GM19324 (cell line): ENCODE measurements at regions not wholly inside any gene's neighbourhood (a gene's known extent, or its start where the extent isn't known, plus 50 kb on each side); places are given as distances from the start of the nearest gene placed in this dataset.

Source experiments
- ATAC-seq: cut with Tn5 transposase; IDR thresholded peaks from one replicate; pipeline ENCODE4 v1.9.1; 2021; ENCODE audit warnings: mild to moderate bottlenecking, moderate library complexity; ENCODE audit not compliant: unreplicated experiment, low FRiP score

- no peak for ATAC-seq
Observed at GRCh38 chr5:107223066-107223465, 447.7 kb downstream of the EFNA5 start.

DNA sequence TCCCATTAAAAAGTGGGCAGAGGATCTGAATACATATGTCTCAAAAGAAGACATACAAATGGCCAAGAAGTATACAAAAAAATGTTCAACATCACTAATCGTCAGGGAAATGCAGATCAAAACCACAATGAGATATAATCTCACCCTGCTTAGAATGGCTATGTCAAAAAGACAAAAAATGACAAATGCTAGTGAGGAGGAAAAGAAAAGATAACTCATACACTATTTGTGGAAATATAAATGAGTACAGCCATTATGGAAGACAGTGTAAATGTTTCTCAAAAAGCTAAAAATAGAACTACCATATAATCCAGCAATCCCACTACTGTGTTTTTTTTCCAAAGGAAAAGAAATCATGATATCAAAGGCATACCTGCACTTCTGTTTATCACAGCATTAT, 450.7 kb downstream of the EFNA5 start:
- ATAC-seq, result no peak

DNA sequence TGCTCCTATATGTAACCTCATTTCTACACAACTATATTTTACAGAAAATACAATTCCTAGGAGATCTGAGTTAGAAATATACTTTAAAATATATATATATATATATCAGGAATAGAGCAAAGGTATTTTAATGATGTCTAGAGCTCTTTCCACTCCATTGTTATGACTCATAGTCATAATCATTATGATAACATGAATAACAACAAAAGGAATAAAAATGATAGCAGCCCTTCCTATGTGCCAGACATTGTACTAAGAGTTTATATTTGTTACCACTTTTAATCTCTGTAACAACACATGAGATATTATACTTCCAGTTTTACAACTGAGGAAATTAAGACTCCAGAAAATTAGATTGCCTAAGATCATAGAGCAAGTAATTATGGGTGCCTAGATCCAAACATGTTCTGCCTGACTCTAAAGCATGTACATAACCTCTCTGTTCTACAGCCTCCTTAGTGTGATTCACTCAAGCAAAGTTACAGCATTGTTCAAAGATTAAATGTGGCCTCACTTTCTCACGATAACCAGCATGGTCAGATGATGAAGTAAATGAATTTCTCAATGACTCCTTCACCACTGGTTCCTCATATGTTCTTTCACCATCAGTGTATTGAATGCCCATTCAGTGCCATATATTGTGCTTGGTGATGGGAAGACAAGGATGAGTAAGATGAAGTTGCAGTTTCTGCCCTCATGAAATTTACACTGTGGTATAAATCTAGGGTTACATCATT, 452.1 kb downstream of the EFNA5 start:
- no peak for ATAC-seq

GRCh38 chr5:107217721-107218130, 453.0 kb downstream of the EFNA5 start:
- no peak for ATAC-seq

DNA sequence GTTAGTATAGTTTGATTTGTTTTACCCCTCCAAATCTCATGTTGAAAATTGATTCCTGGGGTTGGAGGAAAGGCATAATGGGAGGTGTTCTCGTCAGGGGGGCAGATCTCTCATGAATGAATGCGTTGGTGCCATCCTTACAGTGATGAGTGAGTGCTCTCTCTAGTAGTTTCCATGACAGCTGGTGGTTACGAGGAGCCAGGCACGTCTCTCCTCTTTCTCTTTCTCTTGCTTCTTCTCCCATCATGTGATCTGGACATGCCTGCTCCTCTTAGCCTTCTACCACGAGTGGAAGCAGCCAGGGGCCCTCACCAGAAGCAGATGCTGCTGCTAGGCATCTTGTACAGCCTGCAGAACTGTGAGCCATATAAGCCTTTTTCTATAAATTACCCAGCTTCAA, 454.1 kb downstream of the EFNA5 start:
- ATAC-seq, result no peak

DNA sequence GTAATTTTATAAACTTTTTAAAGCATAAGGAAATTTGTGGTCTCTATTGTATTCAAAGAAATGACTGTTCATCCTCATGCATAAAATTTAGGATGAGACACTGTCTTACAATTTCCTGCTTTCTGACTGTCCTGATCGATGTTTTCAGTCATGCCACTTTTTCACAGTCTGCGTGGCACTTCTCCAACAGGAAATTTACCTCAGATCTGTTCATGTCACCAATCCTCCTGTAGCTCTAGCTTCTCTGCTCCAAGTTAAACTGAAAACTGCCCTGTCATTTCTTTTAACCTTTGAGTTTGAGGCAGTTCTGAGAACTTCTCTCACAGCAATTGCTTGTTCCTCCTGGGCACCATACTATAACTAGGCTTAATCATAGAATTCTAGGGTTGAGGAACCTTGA, 455.1 kb downstream of the EFNA5 start:
- no peak for ATAC-seq

- no peak for ATAC-seq
Observed at GRCh38 chr5:107213025-107213424, 457.7 kb downstream of the EFNA5 start.

DNA sequence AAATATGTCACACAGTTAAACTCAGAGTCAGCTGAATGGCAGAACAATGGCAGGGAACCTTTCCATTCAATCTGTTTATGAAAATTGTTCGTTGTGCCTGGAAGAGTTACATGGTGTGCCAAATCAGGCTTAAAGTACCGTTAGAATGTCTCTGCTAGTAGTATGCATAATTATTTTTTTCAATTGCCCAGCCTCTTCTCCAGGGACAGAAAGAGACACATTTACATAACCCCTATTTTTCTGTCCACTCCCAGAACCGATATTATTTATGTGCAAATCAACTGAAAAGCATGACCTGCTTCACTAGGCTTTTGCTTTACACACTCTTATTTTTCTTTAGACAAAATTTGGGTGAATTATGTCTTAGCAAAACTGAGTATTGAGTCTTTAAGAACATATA, 459.1 kb downstream of the EFNA5 start:
- no peak for ATAC-seq

- ATAC-seq, result no peak
Observed at GRCh38 chr5:107208867-107209266, 461.9 kb downstream of the EFNA5 start.

GRCh38 chr5:107204413-107204812, 466.3 kb downstream of the EFNA5 start:
- no peak for ATAC-seq

DNA sequence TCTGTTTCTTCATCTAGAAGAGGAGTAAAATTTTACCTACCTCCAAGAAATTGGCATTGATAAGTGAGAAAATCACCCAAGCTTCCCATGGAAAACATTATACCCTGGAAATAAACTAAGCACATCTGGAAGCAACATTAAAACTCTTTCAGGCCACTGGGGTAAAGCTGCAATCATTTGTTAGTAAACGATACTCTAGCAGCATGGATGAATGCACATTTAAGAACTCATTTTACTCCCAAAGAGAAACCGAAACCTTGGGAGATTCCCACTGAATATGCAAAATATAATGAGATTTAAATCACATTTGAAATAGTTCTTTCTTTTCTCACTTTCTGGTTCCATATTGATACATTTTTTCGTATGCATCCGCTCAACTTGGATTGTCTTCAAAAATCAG, 467.5 kb downstream of the EFNA5 start:
- ATAC-seq, result no peak

GRCh38 chr5:107199756-107200155, 471.0 kb downstream of the EFNA5 start:
- ATAC-seq, result no peak

DNA sequence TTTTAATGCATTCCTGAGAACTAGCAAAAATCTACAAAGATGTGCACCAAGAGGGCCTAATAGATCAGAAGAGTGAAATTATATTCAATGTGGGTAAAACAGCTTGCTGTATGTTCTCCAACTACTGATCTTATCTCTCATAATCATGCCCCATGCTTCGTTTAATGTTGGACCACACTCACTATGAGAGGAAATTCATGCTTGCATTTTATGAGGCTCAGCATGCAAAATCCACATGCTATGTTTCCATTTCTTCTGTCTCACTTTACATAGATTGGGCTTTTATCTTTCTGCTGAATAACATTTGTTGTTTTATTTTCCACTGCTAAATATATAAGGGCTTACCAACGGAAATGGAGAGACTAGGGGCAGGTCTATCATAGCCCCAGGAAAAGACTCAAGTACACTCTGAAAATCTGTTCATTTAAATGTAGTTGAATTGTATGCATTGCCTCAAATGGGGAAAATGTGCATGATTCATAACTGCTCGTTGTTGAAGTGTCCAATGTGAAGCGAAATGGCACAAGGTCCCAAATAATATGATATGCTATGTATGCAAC, 474.2 kb downstream of the EFNA5 start:
- no peak for ATAC-seq

GRCh38 chr5:107195890-107196395, 474.8 kb downstream of the EFNA5 start:
- ATAC-seq, result no peak

DNA sequence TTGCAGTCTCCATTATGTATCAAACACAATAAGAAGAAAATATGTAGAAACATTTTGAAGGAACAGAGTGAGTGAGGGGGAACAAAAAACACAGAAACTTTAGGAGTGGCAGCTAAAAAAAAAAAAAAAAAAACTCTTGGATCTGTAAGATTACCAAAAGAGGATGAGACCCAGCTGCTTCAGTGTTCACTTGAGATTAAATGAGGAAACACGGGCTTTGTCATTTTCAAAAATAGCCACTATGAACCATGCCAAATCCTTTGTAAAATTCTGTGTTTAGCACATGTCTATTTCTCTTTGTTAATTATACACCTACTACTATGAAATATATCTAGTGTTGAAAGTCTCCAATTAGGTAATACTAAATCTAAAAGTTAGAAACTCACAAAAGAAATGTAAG, 485.9 kb downstream of the EFNA5 start:
- ATAC-seq, result no peak

GRCh38 chr5:107184066-107184465, 486.7 kb downstream of the EFNA5 start:
- ATAC-seq, result no peak

DNA sequence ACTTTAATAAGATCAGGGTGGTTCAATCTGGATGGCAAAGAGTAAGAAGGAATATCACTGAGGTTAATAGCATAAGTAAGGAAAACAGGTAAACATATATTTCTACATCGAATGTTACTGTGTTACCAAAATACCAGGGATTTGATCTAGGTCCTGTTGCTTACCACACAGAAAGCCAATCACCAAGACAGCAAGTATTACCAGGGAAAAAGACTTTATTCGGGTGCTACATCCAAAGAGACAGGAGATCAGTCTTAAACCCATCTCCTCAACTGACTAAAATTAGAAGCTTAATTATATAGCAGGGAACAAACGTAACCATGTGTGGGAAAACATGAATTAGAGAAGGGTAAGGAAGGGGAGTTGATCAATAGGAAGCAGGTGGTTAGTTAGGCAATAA, 500.1 kb downstream of the EFNA5 start:
- ATAC-seq, result no peak

GRCh38 chr5:107169867-107170266, 500.9 kb downstream of the EFNA5 start:
- no peak for ATAC-seq

DNA sequence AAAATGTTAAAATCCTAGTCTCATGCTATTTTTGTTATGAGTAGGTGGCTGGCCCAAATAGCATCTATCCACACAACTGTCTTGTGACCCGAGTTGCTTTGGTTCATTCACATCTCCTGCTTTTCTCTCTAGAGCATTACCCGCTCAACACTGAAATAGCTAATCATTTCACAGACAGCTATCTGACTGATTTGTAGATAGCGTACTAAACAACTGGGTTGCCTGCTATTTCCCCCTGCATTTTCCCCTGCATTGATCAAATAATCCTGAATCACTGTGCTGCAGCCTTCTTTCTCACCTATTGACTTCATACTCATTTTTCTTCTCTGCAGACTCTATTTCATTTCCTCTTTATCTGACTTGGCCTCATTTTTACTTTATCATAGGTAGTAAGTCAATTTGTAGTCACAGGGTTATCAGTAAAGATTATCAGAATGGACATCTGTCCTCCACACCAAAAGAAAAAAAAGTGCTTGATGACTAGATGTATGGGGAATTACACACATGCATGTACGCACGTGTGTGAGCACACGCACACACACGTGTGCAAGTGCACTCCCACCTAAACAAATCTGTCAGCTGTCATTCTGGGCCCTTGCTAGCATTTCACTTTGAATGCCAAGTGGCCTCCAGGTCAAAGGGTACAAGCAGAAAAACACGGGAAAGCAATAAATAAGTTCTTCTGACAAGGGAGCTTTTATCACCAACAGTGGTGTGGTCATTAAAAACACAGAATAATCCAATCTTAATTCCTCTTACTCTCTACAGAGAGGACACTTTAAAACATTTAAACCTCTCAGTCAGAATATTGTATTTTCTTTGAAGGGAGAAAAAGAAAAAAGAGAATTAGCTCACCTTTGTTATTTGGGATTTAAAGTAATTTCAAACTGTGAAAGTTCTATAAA, 501.6 kb downstream of the EFNA5 start:
- ATAC-seq, result no peak

- no peak for ATAC-seq
Observed at GRCh38 chr5:107168086-107168485, 502.7 kb downstream of the EFNA5 start.

- ATAC-seq, result no peak
Observed at GRCh38 chr5:107165296-107165695, 505.4 kb downstream of the EFNA5 start.
